Tibial nerve (tissue), 4 donors: ENCODE measurements at regions not wholly inside any gene's neighbourhood (a gene's known extent, or its start where the extent isn't known, plus 50 kb on each side); places are given as distances from the start of the nearest gene placed in this dataset.

Source experiments
- DNase-seq, 2 donors: peaks; one replicate each; pipeline ENCODE4 v3.0.0-alpha.2; 2019; ENCODE audit warnings: low spot score in 2 of 2
- H3K27ac ChIP-seq, 4 donors: fragments of 200-600 bp; sonication (generic) in 3 of 4; one replicate each; pipeline ENCODE4 v1.5.1; 2017 to 2019; ENCODE audit warnings: mild to moderate bottlenecking in 1 of 4
- H3K27me3 ChIP-seq, 2 donors: fragments of 200-600 bp; sonication (generic) in 1 of 2; one replicate each; pipeline versions ENCODE4 v1.5.1 to v1.6.0; 2017 to 2019
- H3K36me3 ChIP-seq, 3 donors: fragments of 200-600 bp; sonication (generic); one replicate each; pipeline ENCODE4 v1.5.1; 2018 to 2019
- H3K4me1 ChIP-seq, 4 donors: fragments of 200-600 bp; sonication (generic) in 3 of 4; one replicate each; pipeline ENCODE4 v1.5.1; 2017 to 2019
- H3K4me3 ChIP-seq, 4 donors: fragments of 200-600 bp; sonication (generic) in 3 of 4; one replicate each; pipeline ENCODE4 v1.5.1; 2017 to 2019; ENCODE audit warnings: mild to moderate bottlenecking in 1 of 4, moderate library complexity in 1 of 4
- H3K9me3 ChIP-seq, 4 donors: fragments of 200-600 bp; sonication (generic) in 3 of 4; one replicate each; pipeline ENCODE4 v1.5.1; 2017 to 2019
- EP300 ChIP-seq, 2 donors: sonication (generic); formaldehyde crosslinking; IDR thresholded peaks; one replicate each; pipeline ENCODE4 v1.6.1; 2017; ENCODE audit warnings: antibody characterized with exemption in 2 of 2, mild to moderate bottlenecking in 1 of 2
- POLR2A ChIP-seq, 2 donors: fragments of 450-650 bp; IDR thresholded peaks; one replicate each; pipeline ENCODE4 v1.6.1; 2017; ENCODE audit warnings: antibody characterized with exemption in 2 of 2, mild to moderate bottlenecking in 2 of 2, moderate library complexity in 2 of 2
- WGBS, 2 donors: methylation state at CpG; one replicate each; pipeline ENCODE4 v1.1.5; 2018; 5-methylcytosine and 5-hydroxymethylcytosine counted together
- TF ChIP-seq, protein P1 (sequence below), 5 experiments: fragments of 200-600 bp in 3 of 5; fragments of 450-650 bp in 2 of 5; sonication (generic) in 3 of 5; IDR thresholded peaks; one replicate each; pipeline ENCODE4 v1.5.1; 2016 to 2019; ENCODE audit warnings: antibody characterized with exemption in 5 of 5, mild to moderate bottlenecking in 3 of 5, moderate library complexity in 2 of 5

DNA sequence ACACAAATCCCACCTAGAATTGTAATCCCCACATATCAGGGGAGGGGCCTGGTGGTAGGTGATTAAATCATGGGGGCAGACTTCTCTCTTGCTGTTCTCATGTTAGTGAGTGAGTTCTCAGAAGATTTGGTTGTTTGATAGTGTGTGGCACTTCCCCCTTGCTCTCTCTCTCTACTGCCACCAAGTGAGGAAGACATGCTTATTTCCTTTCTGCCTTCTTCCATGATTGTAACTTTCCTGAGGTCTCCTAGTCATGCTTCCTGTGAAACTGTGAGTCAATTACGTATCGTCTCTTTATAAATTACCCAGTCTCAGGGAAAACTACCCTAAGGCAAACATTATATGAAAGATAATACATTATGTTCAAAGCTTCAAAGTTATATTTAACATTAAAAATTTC is 1297.5 kb upstream of the CITED2 start:
- no peak overlapping the region for H3K27ac ChIP-seq
- H3K4me1 ChIP-seq: no peaks in the 10 kb centered on the region
- TF ChIP-seq EP300 (IDR thresholded peaks at IDR 0.05): no peak
- no peak for TF ChIP-seq POLR2A (IDR thresholded peaks at IDR 0.05)
- TF ChIP-seq, protein P1, sequence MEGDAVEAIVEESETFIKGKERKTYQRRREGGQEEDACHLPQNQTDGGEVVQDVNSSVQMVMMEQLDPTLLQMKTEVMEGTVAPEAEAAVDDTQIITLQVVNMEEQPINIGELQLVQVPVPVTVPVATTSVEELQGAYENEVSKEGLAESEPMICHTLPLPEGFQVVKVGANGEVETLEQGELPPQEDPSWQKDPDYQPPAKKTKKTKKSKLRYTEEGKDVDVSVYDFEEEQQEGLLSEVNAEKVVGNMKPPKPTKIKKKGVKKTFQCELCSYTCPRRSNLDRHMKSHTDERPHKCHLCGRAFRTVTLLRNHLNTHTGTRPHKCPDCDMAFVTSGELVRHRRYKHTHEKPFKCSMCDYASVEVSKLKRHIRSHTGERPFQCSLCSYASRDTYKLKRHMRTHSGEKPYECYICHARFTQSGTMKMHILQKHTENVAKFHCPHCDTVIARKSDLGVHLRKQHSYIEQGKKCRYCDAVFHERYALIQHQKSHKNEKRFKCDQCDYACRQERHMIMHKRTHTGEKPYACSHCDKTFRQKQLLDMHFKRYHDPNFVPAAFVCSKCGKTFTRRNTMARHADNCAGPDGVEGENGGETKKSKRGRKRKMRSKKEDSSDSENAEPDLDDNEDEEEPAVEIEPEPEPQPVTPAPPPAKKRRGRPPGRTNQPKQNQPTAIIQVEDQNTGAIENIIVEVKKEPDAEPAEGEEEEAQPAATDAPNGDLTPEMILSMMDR (IDR thresholded peaks at IDR 0.05): no peak
- DNase-seq: no peak
- 76 to 92% methylated on average over 2 of the region's 2 CpGs for WGBS, 2 donors
- H3K9me3 ChIP-seq: no peaks in the 10 kb centered on the region
- no peaks in the 10 kb centered on the region for H3K27me3 ChIP-seq
- H3K36me3 ChIP-seq: no peaks in the 10 kb centered on the region
- no peak overlapping the region for H3K4me3 ChIP-seq

DNA sequence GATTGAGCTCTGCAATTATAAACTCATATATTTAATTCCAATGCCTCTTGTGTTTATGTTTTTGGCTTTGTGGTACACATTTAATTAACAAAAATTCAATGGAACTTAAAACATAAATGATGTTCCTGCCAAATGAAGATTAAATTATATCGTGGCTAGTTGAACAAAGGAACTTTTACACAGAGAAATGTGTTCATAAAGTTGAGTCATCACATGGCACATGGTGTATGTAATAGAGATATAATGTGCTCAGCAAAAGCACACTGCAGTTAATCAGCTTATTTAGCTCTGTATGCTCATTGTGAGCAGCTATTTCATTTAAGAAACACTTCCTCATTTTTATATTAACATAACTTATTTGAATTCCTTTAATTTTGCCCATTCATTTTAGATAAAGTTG is 1295.6 kb upstream of the CITED2 start:
- no peaks in the 10 kb centered on the region for H3K36me3 ChIP-seq
- no peak for DNase-seq
- TF ChIP-seq EP300 (IDR thresholded peaks at IDR 0.05): no peak
- TF ChIP-seq, protein P1 (IDR thresholded peaks at IDR 0.05): no peak
- no peak for TF ChIP-seq POLR2A (IDR thresholded peaks at IDR 0.05)
- H3K27ac ChIP-seq: no peak overlapping the region
- no peaks in the 10 kb centered on the region for H3K4me1 ChIP-seq
- H3K4me3 ChIP-seq: no peak overlapping the region
- WGBS, 2 donors: 21 to 34% methylated on average over 1 of the region's 1 CpG
- H3K27me3 ChIP-seq: no peaks in the 10 kb centered on the region
- peaks cover 0 to 4% (median 0%) of the 10 kb centered on the region in 4 donors for H3K9me3 ChIP-seq

DNA sequence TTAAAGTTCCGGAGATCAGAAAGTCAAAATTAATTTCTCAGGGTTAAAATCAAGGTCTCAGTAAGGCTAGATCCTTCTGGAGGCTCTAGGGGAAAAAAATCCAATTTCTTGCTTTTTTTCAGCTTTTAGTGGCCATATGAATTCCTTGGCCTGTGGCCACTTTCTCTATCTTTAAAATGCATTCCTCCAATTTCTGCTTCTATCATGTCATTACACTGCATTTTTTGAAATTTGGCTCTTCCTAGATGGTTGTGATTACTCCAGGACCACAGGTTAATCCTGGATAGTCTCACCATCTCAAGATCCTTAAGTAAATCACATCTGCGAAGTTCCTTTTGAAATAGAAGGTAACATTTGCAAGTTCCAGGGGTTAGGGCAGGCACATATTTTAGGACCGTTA is 1294.9 kb upstream of the CITED2 start:
- H3K4me1 ChIP-seq: no peaks in the 10 kb centered on the region
- WGBS, 2 donors: 81 to 85% methylated on average over 3 of the region's 3 CpGs
- no peaks in the 10 kb centered on the region for H3K27me3 ChIP-seq
- H3K9me3 ChIP-seq: peaks cover 0 to 4% (median 0%) of the 10 kb centered on the region in 4 donors
- H3K36me3 ChIP-seq: no peaks in the 10 kb centered on the region
- no peak overlapping the region for H3K4me3 ChIP-seq
- TF ChIP-seq EP300 (IDR thresholded peaks at IDR 0.05) (no peak), POLR2A (IDR thresholded peaks at IDR 0.05) (no peak)
- TF ChIP-seq, protein P1 (IDR thresholded peaks at IDR 0.05): no peak
- no peak for DNase-seq
- H3K27ac ChIP-seq: no peak overlapping the region

DNA sequence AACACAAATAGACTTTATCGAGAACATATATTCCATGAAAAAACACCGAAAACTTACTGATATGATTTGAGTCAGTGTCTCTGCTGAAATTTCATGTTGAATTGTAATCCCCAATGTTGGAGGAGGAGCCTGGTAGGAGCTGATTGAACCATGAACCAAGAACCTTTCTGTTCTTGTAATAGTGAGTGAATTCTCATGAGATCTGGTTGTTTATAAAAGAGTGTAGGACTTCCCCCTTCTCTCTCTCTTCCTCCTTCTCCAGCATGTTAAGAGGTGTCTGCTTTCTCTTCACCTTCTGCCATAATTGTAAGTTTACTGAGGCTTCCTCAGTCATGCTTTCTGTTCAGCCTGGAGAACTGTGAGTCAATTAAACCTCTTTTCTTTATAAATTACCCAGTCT is 1289.3 kb upstream of the CITED2 start:
- Histone ChIP-seq H3K36me3 (no peaks in the 10 kb centered on the region), H3K27ac (no peak overlapping the region), H3K27me3 (no peaks in the 10 kb centered on the region), H3K4me3 (no peak overlapping the region), H3K9me3 (peaks cover 0 to 4% (median 0%) of the 10 kb centered on the region in 4 donors), H3K4me1 (no peaks in the 10 kb centered on the region)
- TF ChIP-seq POLR2A (IDR thresholded peaks at IDR 0.05) (no peak), EP300 (IDR thresholded peaks at IDR 0.05) (no peak)
- TF ChIP-seq, protein P1 (IDR thresholded peaks at IDR 0.05): no peak
- WGBS, 2 donors: 96 to 100% methylated on average over 2 of the region's 2 CpGs
- no peak for DNase-seq

DNA sequence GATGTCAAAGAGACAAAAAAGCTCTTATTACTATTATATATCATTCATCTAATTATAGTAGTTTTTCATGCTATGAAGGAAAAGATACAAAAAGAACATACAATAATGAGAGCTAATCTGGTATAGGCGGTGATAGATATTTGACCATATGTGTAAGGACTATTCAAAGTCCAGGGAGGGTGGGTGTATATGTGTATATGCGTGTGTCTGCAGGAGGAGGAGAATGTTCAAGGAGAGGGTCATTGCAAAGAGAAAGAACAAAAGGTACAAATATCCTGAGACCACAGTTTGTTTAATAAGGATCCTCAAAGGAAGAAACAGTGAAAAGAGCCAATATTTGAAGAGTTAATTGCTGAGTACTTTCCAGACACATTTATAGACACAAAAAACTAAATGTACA is 1288.6 kb upstream of the CITED2 start:
- H3K36me3 ChIP-seq: no peaks in the 10 kb centered on the region
- no peaks in the 10 kb centered on the region for H3K27me3 ChIP-seq
- TF ChIP-seq POLR2A (IDR thresholded peaks at IDR 0.05) (no peak), EP300 (IDR thresholded peaks at IDR 0.05) (no peak)
- TF ChIP-seq, protein P1 (IDR thresholded peaks at IDR 0.05): no peak
- no peak for DNase-seq
- H3K9me3 ChIP-seq: peaks cover 0 to 4% (median 0%) of the 10 kb centered on the region in 4 donors
- H3K27ac ChIP-seq: no peak overlapping the region
- no peaks in the 10 kb centered on the region for H3K4me1 ChIP-seq
- H3K4me3 ChIP-seq: no peak overlapping the region
- WGBS, 2 donors: 92 to 93% methylated on average over 2 of the region's 2 CpGs
